ENCODE measurements at regions not wholly inside any gene's neighbourhood (a gene's known extent, or its start where the extent isn't known, plus 50 kb on each side); places are given as distances from the start of the nearest gene placed in this dataset.
"Not testable (repeated sequence)": the region's sequence is repeated elsewhere in the genome, so short reads cannot be mapped to it uniquely, and the experiment has no call there.

DNA sequence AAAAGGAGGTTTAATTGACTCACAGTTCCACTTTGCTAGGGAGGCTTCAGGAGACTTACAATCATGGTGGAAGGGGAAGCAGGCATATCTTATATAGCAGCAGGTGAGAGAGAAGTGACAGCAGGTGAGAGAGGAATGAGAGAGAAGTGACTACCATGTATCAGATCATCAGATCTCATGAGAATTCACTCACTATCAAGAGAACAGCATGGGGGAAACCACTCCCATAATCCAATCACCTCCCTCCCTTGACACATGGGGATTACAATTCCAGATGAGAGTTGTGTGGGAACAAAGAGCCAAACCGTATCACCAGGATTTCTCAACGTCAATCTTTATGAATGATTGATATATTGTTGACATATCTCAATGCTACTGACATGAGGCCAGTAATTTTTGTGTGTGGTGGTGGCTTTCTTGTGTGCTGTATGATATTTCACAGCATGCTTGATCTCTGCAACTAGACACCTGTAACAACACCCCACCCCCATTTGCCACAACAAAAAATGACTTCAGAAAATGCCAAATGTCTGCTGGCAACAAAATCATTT is 1470.9 kb upstream of the SEL1L start:
- no peaks in the 10 kb centered on the region for H3K9me3 Mint-ChIP-seq (ENCODE audit: unreplicated experiment)
- BruUV-seq (replicated peaks), result no TSS peak

DNA sequence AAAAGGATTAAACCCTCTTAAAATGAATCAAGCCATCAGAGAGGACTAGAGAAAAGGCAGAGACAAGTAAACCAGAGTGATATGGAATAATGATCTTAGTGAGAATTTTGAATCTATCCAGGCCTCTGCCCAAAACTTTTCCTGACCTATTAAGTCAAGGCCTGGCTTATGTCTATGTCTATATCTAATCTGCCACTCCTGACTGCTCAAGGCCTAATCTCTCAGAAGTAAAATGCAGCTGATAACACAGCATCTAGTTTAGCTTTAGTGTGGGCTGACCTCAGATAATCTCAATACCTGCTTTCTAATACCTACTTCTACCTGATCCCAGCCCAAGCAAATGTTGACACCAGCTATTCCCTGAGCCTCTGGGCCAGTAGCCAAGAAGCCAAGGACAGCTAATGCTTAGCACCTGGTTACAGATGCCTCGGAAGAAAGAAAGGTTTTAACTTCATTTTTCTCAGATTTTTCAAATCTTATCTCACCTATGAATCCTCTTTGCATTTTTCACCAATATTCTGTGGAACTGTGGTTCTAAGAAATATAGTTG is 1472.5 kb upstream of the SEL1L start:
- intact Hi-C loops (cut with micrococcal nuclease; ENCODE audit: unreplicated experiment), result no loop called here
- BruUV-seq (replicated peaks), result no TSS peak
- H3K9me3 Mint-ChIP-seq (ENCODE audit: unreplicated experiment), result no peaks in the 10 kb centered on the region
- no peak overlapping the region for H3K27ac Mint-ChIP-seq (ENCODE audit: unreplicated experiment)
- H3K4me3 Mint-ChIP-seq (ENCODE audit: unreplicated experiment), result no peak overlapping the region
- H3K4me1 ChIP-seq, result no peaks in the 10 kb centered on the region
- no peaks in the 10 kb centered on the region for H3K9me3 ChIP-seq
- ChIA-PET POLR2A (no interaction called here), CTCF (no interaction called here)
- no peaks in the 10 kb centered on the region for H3K4me1 Mint-ChIP-seq (ENCODE audit: low read depth, unreplicated experiment)
- no peak for DNase-seq
- no peaks in the 10 kb centered on the region for H3K27me3 ChIP-seq (replicated peaks; ENCODE audit: control insufficient read depth, insufficient read depth, low read length)
- no peaks in the 10 kb centered on the region for H3K27me3 Mint-ChIP-seq (ENCODE audit: insufficient read depth, unreplicated experiment)
- H3K4me3 ChIP-seq (ENCODE audit: low read depth, low read length), result no peak overlapping the region
- no peaks in the 10 kb centered on the region for H3K36me3 ChIP-seq (ENCODE audit: control insufficient read depth, insufficient read depth, low read length)
- H3K36me3 Mint-ChIP-seq (ENCODE audit: insufficient read depth, unreplicated experiment), result no peaks in the 10 kb centered on the region
- TF ChIP-seq, protein P1, sequence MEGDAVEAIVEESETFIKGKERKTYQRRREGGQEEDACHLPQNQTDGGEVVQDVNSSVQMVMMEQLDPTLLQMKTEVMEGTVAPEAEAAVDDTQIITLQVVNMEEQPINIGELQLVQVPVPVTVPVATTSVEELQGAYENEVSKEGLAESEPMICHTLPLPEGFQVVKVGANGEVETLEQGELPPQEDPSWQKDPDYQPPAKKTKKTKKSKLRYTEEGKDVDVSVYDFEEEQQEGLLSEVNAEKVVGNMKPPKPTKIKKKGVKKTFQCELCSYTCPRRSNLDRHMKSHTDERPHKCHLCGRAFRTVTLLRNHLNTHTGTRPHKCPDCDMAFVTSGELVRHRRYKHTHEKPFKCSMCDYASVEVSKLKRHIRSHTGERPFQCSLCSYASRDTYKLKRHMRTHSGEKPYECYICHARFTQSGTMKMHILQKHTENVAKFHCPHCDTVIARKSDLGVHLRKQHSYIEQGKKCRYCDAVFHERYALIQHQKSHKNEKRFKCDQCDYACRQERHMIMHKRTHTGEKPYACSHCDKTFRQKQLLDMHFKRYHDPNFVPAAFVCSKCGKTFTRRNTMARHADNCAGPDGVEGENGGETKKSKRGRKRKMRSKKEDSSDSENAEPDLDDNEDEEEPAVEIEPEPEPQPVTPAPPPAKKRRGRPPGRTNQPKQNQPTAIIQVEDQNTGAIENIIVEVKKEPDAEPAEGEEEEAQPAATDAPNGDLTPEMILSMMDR (IDR thresholded peaks at IDR 0.05; ENCODE audit: insufficient read depth in 1 of 2, low read depth in 1 of 2, low read length in 1 of 2, severe bottlenecking in 1 of 2, unreplicated experiment in 1 of 2), result no peak

More for the DNA sequence above, 1470.9 kb upstream of the SEL1L start:
- Histone ChIP-seq H3K4me3 (ENCODE audit: low read depth, low read length) (no peak overlapping the region), H3K4me1 (no peaks in the 10 kb centered on the region), H3K9me3 (no peaks in the 10 kb centered on the region), H3K27me3 (replicated peaks; ENCODE audit: control insufficient read depth, insufficient read depth, low read length) (no peaks in the 10 kb centered on the region), H3K36me3 (ENCODE audit: control insufficient read depth, insufficient read depth, low read length) (no peaks in the 10 kb centered on the region)
- Mint-ChIP-seq H3K27me3 (ENCODE audit: insufficient read depth, unreplicated experiment) (no peaks in the 10 kb centered on the region), H3K4me3 (ENCODE audit: unreplicated experiment) (no peak overlapping the region), H3K27ac (ENCODE audit: unreplicated experiment) (no peak overlapping the region), H3K36me3 (ENCODE audit: insufficient read depth, unreplicated experiment) (no peaks in the 10 kb centered on the region), H3K4me1 (ENCODE audit: low read depth, unreplicated experiment) (no peaks in the 10 kb centered on the region)
- TF ChIP-seq, protein P1 (IDR thresholded peaks at IDR 0.05; ENCODE audit: insufficient read depth in 1 of 2, low read depth in 1 of 2, low read length in 1 of 2, severe bottlenecking in 1 of 2, unreplicated experiment in 1 of 2), result no peak
- ChIA-PET POLR2A (no interaction called here), CTCF (no interaction called here)
- DNase-seq, result no peak
- intact Hi-C loops (cut with micrococcal nuclease; ENCODE audit: unreplicated experiment), result no loop called here

DNA sequence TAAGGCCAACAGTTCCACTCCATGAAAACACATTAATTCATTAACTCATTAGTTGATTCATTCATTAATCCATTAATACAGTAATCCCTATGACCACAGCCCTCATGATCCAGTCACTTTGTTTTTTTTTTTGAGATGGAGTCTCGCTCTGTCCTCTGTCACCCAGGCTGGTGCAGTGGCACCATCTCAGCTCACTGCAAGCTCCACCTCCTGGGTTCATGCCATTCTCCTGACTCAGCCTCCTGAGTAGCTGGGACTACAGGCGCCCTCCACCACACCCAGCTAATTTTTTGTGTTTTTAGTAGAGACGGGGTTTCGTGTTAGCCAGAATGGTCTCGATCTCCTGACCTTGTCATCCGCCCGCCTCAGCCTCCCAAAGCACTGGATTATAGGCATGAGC is 1473.4 kb upstream of the SEL1L start:
- intact Hi-C loops (cut with micrococcal nuclease; ENCODE audit: unreplicated experiment); H3K27ac Mint-ChIP-seq (ENCODE audit: unreplicated experiment); POLR2A ChIA-PET; H3K4me1 ChIP-seq; H3K27me3 Mint-ChIP-seq (ENCODE audit: insufficient read depth, unreplicated experiment); H3K4me3 Mint-ChIP-seq (ENCODE audit: unreplicated experiment); H3K4me3 ChIP-seq (ENCODE audit: low read depth, low read length); BruUV-seq (replicated peaks); H3K9me3 Mint-ChIP-seq (ENCODE audit: unreplicated experiment); CTCF ChIA-PET; DNase-seq; H3K36me3 Mint-ChIP-seq (ENCODE audit: insufficient read depth, unreplicated experiment); H3K27me3 ChIP-seq (replicated peaks; ENCODE audit: control insufficient read depth, insufficient read depth, low read length); H3K9me3 ChIP-seq; H3K36me3 ChIP-seq (ENCODE audit: control insufficient read depth, insufficient read depth, low read length); H3K4me1 Mint-ChIP-seq (ENCODE audit: low read depth, unreplicated experiment): not testable (repeated sequence)

All from Caco-2 (cell line).